ENCODE measurements at regions not wholly inside any gene's neighbourhood (a gene's known extent, or its start where the extent isn't known, plus 50 kb on each side); places are given as distances from the start of the nearest gene placed in this dataset.

- Histone ChIP-seq H3K27me3 (ENCODE audit: control insufficient read depth in 4 of 4, insufficient read depth in 4 of 4, low read length in 3 of 4) (no peaks in the 10 kb centered on the region), H3K4me3 (ENCODE audit: low read depth in 1 of 3, low read length in 3 of 3) (no peak overlapping the region), H3K36me3 (ENCODE audit: control insufficient read depth in 4 of 4, insufficient read depth in 3 of 4, low read depth in 1 of 4, low read length in 3 of 4) (no peaks in the 10 kb centered on the region), H3K9ac (ENCODE audit: low read depth in 1 of 2, low read length in 2 of 2) (no peak overlapping the region), H3K27ac (ENCODE audit: low read depth in 1 of 2, low read length in 2 of 2) (no peak overlapping the region), H3K9me3 (ENCODE audit: control insufficient read depth in 4 of 4, low read length in 3 of 4) (no peaks in the 10 kb centered on the region), H3K4me1 (ENCODE audit: control insufficient read depth in 4 of 4, insufficient read depth in 4 of 4, low read length in 3 of 4) (no peaks in the 10 kb centered on the region)
- 48% methylated on average over 4 of the region's 4 CpGs for WGBS
- no peak for DNase-seq (ENCODE audit: low spot score)
- no peak for TF ChIP-seq ZBTB33 (IDR thresholded peaks at IDR 0.05)
- no peak for TF ChIP-seq RAD21 (IDR thresholded peaks at IDR 0.05)
- no peak for TF ChIP-seq TAF1 (conservative IDR thresholded peaks at IDR 0.05)
- TF ChIP-seq GABPA (IDR thresholded peaks at IDR 0.05 in 1 of 2, conservative IDR thresholded peaks at IDR 0.05 in 1 of 2), result no peak
- TF ChIP-seq REST (IDR thresholded peaks at IDR 0.05), result no peak
- no peak for TF ChIP-seq YY1 (IDR thresholded peaks at IDR 0.05)
- TF ChIP-seq HNF4A (conservative IDR thresholded peaks at IDR 0.05), result no peak
- no peak for TF ChIP-seq JUND (IDR thresholded peaks at IDR 0.05)
- no peak for TF ChIP-seq MAX (IDR thresholded peaks at IDR 0.05)
These were observed 175.9 kb downstream of the VGLL3 start for GRCh38 chr3:86814918-86815655.

- Histone ChIP-seq H3K36me3 (ENCODE audit: control insufficient read depth in 4 of 4, insufficient read depth in 3 of 4, low read depth in 1 of 4, low read length in 3 of 4) (no peaks in the 10 kb centered on the region), H3K4me3 (ENCODE audit: low read depth in 1 of 3, low read length in 3 of 3) (no peak overlapping the region), H3K9me3 (ENCODE audit: control insufficient read depth in 4 of 4, low read length in 3 of 4) (no peaks in the 10 kb centered on the region), H3K27me3 (ENCODE audit: control insufficient read depth in 4 of 4, insufficient read depth in 4 of 4, low read length in 3 of 4) (no peaks in the 10 kb centered on the region), H3K4me1 (ENCODE audit: control insufficient read depth in 4 of 4, insufficient read depth in 4 of 4, low read length in 3 of 4) (no peaks in the 10 kb centered on the region), H3K27ac (ENCODE audit: low read depth in 1 of 2, low read length in 2 of 2) (no peak overlapping the region), H3K9ac (ENCODE audit: low read depth in 1 of 2, low read length in 2 of 2) (no peak overlapping the region)
- 84% methylated on average over 4 of the region's 4 CpGs for WGBS
- no peak for DNase-seq (ENCODE audit: low spot score)
- TF ChIP-seq TAF1 (conservative IDR thresholded peaks at IDR 0.05) (no peak), SP1 (IDR thresholded peaks at IDR 0.05) (no peak), YY1 (IDR thresholded peaks at IDR 0.05) (no peak), CTCF (IDR thresholded peaks at IDR 0.05; ENCODE audit: low read depth, low read length, missing input control) (no peak), ATF3 (IDR thresholded peaks at IDR 0.05) (no peak), RAD21 (IDR thresholded peaks at IDR 0.05) (no peak), HNF4A (conservative IDR thresholded peaks at IDR 0.05) (no peak), MAX (IDR thresholded peaks at IDR 0.05) (no peak), REST (IDR thresholded peaks at IDR 0.05) (no peak), JUND (IDR thresholded peaks at IDR 0.05) (no peak), GABPA (IDR thresholded peaks at IDR 0.05 in 1 of 2, conservative IDR thresholded peaks at IDR 0.05 in 1 of 2) (no peak), HNF4G (IDR thresholded peaks at IDR 0.05) (no peak), FOXA1 (IDR thresholded peaks at IDR 0.05) (no peak), RXRA (IDR thresholded peaks at IDR 0.05) (no peak), ZBTB33 (IDR thresholded peaks at IDR 0.05) (no peak), EGR1 (IDR thresholded peaks at IDR 0.05; ENCODE audit: low read depth in 2 of 2) (no peak)
These were observed 176.6 kb downstream of the VGLL3 start for GRCh38 chr3:86814321-86814720.
